ENCODE measurements at regions not wholly inside any gene's neighbourhood (a gene's known extent, or its start where the extent isn't known, plus 50 kb on each side); places are given as distances from the start of the nearest gene placed in this dataset.

DNA sequence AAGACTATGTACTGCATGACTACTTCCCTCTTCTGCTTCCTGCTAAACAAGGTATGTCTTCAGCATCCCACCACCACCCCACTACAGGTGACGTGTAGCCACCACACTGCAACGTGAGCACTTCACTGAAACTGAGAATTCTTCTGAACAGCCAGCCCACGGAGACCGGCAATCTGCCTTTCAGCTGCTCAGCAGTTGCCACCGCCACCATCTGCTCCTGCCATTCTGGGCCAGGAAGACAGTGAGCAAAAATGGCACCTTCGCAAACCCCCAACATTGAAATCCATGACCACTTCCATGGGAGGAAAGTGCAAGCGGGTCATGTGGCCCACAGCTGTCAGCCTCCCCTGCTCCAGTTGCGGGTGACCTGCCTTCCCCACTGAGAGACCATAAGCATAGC lies 443.4 kb upstream of the ST8SIA4 start:
- TF ChIP-seq POLR2A (IDR thresholded peaks at IDR 0.05; ENCODE audit: low read depth, low read length) (no peak), POLR2AphosphoS5 (IDR thresholded peaks at IDR 0.05; ENCODE audit: low read depth, low read length) (no peak), SPI1 (IDR thresholded peaks at IDR 0.05; ENCODE audit: low read depth, low read length) (no peak), TAF1 (IDR thresholded peaks at IDR 0.05; ENCODE audit: low read depth, low read length) (no peak)
